ENCODE measurements at regions not wholly inside any gene's neighbourhood (a gene's known extent, or its start where the extent isn't known, plus 50 kb on each side); places are given as distances from the start of the nearest gene placed in this dataset.
A peak's percentile ranks its signal among the peaks of the same experiment; 100 is the strongest.

DNA sequence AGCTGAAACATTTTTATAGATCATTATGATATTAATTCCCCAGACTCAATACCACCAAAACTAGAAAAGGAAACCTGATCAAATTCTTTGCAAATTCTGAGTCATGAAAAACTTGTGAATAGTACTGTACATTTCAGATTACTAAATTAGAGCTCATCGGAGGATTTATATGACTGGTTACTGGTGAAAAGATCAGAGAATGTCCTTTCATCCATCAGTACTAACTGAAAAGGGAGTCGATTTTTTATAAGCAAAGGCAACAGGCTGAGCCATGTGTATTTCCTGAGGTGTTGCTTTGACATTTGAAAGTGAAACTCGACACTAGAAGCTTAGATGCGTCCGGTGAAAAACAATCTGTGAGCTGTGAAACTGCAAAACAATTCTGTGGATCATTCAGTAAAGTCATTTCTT, 155.7 kb downstream of the TNFSF18 start:
- DNase-seq = no peak

DNA sequence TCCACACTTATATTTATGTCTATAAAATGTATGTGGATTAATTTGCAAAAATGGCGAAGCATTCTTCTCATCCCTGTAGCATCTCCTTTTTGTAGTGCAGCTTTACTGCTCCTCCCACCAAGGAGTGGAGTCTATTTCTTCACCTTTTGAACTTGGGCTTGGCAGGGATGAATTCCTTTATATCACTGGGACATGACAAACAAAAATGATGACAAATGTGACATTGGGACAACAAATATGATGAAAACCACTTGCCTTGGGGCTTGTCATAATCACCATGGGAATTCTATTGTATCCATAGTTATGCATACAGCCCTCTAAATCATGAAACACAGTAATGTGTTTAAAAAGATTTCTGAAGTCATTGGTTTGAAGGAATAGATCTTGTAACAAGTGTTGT, 155.0 kb downstream of the TNFSF18 start:
- no peak for DNase-seq

DNA sequence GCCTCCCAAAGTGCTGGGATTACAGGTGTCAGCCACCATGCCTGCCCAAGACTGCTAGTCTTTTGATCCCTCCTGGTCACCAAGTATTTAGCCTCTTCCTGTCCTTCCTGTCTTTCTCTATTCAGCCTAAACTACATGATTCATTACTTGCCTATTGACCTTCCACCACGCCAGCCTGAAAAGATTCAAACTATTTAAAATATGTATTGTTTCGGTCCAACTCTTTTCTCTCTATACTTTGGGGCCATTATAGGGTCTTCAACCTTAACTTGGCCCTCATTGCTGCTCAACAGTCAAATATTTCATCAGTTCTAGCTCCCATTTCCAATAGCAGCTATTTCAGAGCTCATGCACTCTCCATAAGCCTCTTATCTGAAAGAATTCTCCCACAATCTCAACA, 153.0 kb downstream of the TNFSF18 start:
- DNase-seq = no peak

DNA sequence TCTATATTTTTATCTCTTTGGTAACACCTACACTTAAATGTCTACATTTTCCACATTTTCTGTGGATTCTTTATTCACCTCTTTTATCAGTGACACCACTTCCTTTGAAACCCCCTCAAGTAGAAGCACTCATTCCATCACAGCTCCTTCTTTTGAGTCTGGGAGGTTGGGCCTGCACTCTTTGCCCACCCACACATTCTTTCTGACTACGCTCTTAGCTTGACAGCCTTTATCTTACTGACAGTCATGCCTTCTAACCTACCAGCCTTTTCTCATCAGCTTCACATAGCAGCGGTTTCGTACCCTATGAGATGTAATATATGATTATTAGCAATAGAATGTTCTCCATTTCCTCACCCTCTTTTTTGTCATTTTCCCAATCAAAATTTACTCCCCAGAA, 151.9 kb downstream of the TNFSF18 start:
- DNase-seq = no peak

DNA sequence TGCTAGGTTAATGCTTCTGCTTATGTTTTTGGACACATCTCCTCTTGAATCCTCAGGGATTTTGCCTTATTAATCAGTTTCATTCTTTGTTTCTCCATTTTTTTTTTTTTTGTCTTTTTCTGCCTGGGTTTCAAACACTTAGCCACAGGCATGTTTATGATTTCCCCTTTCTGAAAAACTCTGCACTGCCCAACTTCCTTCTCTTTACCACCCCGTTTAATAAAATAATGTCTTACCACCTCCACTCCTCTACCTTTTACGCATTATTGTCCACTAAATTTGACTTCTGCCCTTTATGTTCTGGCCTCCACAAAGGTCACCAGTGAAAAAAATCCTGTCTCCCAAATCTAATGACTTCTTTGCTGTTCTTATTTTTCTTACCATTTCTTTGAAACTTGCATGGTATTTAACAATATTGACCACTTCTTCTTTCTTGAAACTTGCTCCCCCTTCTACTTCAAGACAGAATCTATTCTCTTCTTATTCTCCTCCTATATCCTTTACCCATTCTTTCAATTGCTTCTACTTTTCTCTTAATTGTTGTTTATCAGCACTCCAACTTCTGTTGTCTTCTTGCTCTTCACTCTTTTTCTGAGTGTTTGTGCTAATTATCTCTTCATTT, 150.3 kb downstream of the TNFSF18 start:
- DNase-seq = no peak

DNA sequence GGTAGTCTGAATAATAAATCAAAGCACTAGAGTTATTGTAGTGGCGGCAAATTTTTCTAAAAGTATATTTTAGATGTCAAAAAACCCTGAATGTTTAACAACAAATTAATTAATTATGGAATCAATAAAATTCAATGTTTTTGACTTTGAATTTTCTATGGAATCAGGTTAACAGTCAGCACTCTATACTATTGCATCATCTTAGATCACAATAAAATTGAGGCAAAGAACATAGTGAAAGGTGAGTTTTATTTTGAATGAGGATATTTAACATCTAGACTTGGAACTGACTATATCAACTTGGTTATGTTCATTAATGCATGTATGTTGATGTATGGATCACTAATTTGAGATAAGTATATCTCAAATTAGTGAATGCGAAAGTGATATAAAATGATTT, 148.5 kb downstream of the TNFSF18 start:
- no peak for DNase-seq

DNA sequence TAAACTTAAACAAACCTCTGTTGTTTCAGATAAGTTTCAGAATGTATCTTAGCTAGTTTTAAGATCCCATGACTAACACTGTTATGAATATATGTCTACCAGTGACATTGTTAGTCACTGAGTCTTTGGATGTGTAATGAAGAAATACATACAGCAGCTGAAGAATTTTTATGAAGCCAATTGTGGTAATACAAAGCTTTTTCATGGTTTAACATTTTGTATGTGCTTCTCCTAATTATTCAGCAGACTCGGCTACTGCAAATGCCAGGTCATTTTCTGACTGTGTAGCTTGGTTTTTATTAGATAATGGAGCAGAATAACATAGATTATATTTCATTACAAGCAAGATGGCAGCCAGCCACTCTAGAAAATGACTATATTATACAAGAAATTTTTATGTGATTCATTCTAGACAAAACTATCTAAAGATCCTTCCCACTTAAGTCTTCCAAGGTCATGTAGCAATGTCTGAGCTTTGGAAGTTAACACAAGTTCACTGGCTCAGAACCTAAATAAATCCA, 147.8 kb downstream of the TNFSF18 start:
- peak; percentile 41 for DNase-seq

DNA sequence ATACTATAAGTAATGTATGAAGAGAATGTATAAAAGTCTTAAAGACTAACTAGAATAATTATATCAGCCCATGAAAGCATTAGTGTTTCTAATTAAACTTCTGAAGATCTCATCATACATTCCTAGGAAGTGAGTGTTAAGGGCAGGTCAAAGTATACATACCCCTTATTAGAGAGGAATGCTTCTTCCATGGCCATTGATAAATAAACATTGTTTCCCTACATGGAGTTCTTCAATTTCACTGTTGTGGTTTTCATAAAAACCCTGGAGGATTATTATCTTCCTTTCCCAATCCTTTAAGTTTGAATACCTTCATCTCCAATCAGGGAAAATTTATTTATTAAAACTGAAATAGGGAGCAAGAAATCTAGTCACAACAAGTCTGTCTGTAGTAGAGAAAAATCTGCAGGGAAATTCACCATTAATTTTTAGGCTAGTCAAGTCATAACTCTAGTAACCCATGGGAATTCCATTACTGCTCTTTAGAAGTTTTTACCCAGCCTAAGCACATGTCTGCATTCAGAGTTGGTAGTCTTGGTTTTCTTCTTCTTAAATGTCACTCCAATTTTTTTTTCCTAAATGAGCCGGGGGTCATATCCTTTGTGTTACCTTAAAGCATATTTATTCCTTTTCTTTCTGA, 147.0 kb downstream of the TNFSF18 start:
- DNase-seq = peak; percentile 71

DNA sequence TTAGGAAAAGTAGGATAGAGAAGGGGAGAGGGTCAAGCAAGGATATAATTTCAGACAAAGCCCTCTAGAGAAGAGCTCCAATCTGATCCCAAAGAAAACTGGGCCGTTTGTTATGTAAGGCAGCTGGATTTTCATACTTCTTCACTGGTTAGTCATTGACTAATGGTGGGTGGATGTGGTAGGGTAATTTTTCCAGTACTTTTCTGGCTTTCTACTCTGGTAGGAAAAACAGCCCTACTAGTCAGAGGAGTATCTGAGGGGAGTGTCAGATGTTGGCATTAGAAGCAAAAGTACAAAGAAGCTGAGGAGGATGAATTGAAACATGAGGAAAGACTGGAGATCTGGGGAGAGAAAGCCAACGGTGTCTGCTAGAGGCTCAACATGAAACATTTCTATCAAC, 145.3 kb downstream of the TNFSF18 start:
- DNase-seq = peak; percentile 57

DNA sequence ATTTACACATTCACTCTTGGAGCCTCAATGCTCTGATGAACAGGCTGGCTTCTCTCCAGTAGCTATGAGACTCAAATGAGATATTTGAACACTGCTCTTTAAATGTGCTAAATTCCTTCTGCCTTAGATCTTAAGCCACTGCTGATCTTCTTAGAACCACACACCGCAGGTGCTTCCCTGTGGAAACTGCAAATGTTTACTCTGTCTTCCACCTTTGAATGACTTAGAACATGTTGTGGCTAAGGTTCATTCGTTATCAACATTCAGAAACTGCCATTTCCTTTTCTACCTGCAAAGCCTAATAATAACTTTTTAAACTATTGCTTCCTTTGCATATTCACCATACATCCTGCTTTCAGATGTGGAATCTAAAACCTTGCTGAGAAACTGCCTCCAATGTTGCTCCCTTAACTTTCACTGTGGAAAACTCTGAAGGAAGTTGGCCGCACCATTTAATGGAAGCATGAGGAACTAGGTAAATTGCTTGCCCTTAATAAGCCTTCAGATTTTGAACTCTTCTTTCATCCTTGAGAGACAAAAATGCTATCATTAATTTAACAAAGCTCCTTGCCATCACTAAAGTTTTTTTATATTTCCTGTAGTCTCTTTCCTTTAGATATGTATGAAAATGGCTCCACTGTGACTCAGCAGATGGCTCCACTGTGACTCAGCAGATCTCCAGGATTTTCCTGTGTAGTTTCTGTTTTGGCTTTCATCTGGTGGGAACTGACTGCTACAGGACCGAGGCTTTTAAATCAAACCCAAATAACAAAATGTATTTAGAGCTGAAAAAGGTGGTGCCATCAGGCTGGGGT, 143.8 kb downstream of the TNFSF18 start:
- peak; percentile 99 for DNase-seq

DNA sequence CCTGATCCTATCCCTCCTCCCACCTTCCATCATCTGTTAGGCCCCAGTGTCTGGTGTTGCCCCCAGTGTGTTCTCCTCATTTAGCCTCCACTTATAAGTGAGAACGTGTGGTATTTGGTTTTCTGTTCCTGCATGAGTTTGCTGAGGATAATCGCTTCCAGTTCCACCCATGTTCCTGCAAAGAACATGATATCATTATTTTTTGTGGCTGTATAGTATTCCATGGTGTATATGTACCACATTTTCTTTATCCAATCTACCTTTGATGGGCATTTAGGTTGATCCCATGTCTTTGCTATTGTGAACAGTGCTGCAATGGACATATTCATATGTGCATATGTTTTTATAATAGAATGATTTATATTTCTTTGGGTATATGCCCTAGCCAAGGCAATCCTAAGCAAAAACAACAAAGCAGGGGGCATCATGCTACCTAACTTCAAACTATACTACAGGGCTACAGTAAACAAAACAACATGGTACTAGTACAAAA, 142.9 kb downstream of the TNFSF18 start:
- DNase-seq = no peak

DNA sequence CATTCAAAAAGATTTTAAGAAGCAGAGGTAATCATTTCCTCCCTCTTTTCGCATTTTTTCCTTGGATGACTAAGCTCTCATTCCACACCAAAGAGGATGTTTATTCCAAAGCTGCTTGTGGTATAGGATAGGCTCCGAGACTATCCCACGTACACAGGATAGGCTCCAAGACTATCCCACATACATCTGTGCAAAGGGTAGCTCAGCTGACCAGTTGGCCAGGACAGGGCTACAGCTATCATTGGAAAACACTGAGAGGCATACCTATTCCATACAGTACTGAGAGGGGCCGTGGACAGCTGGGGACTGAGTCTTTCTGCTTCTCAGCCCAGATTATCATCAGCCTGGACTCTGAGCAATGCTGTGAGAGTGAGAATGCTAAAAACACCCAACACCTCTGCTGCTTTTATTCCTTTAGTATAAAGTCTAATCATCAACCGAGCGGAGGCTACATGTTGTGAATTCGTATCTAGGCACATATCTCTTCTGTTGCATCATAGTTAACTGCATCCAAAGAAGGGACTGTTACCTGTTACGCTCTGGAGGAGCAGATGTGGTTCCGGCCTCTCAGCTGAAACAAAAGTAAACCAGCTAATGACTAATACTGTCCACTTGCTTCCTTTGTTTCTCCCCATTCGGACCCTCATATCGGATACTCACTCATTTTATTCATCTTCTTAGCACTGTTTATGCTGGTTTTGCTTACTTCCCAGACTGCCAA, 141.0 kb downstream of the TNFSF18 start:
- DNase-seq = peak; percentile 93

DNA sequence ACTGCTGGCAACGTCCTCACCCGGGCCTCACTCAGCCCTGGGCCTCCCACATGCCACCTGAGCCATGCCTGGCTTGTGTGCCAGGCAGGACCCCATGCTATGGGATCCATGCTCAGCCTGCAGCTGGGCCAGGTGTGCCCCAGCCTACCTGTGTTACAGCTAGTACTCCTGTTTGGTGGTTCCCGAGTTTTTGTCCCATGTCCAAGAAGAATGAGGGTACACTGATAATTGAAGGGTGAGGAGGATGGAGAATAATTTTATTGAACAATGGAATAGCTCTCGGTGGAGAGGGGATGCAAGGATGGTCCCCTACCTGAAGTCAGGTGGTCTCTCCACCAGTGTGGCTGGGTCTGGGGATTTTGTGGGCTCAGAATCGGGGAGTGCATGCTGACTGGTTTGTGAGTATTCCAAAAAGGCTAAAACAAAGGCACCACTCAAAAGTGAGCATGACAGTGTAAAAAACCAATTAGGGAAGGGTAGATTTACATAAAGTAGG, 137.9 kb downstream of the TNFSF18 start:
- DNase-seq = no peak

DNA sequence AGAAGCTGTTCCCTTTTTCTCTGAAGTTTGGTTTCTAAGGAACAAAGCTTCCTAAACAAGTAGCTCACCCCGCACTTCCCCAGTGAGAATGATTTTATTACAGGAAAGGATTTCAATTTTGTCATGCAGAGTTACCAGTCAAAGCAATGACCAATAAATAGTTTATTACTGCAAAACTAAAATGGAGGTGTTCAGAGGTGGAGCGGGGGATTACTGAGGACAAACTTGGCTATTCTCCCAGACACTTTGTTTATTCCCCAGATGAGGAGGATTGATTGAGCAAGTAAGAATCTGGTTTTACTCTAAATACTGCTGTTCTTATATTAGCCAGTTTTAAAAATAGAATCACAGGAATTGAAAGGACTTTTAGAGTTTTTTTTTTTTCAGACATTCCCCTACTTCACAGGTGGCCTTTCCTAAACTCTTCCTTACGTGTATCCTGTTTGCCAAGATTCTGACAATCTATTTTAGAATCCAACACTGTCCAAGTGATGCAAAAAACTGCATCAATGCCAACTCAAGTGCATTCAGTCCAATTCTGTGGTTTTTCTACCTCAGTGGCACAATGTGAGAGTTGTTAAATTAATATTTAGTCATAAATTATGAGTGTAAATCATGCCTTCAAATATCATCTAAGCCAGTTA, 136.1 kb downstream of the TNFSF18 start:
- DNase-seq = no peak

DNA sequence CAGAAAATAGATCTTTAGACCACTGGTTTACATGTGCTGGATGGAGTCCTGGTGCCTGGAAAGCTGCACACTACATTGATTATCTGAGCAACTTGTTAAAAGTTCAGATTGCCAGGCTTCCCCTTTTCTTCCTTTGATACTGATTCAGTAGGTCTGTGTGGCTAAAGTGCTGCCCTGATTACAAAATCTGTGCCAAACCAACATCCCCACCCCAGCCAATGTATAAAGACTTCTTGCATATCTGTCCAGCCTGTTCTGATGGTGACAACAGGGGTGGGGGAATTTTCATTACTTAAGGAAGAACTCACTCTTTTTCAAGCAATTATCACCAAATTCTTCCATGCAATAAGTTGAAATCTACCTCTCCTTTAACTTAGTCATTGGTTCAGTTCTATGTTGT, 135.5 kb downstream of the TNFSF18 start:
- DNase-seq = no peak

DNA sequence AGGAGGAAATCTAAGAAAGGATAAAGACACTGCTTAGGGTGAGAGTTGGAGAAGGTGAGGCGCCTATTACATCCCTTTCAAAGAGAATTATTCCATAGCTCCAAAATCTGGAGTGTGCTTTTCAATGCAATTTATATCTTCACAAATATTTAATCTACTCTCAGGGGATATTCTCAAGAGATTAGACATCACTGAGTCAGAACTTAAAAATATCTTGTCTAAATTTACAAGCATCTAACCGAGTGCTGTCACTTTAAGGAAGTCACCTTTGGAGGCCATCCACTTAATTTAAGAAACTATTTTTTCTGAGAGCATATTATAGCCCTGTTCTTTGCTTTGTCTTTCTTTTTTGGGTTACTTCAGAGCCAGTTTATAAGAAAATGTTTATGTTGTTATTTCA, 134.6 kb downstream of the TNFSF18 start:
- DNase-seq = no peak

DNA sequence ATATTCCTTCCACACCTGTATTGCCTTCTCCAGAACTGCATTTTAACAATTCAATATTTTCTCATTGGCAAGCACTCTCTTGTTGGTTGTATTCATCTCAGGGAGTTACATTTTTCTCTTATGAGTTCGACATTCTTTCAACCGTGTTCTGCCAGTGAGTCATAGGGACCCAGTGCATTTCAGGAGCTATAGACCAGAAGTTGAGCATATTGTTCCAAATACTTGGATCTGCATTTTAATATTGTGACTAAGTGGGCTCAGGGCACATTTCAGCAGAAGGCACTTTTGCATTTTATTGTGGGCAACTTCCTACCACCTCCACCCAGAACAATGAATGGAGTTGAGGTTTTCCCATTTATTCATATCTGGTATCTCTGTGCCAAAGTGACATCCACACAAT, 132.8 kb downstream of the TNFSF18 start:
- peak; percentile 95 for DNase-seq

DNA sequence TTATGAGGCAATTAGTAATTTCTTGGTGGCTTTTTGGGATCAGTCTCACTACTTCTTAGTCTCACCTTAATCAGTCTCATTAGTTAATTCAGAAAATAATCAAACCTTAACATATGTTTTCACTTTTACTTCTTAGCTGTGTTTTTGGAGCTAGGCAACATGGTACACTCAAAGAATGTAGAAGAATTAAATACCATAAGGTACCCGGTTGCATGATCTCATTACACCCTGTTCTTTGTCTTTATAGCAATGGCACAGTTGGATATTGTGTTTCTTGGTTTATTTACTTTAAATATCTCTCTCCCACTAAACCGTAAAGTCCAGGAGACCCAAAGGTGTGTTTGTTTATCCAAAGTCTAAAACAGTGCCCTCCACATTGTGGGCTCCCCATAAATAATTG, 132.3 kb downstream of the TNFSF18 start:
- DNase-seq = no peak

DNA sequence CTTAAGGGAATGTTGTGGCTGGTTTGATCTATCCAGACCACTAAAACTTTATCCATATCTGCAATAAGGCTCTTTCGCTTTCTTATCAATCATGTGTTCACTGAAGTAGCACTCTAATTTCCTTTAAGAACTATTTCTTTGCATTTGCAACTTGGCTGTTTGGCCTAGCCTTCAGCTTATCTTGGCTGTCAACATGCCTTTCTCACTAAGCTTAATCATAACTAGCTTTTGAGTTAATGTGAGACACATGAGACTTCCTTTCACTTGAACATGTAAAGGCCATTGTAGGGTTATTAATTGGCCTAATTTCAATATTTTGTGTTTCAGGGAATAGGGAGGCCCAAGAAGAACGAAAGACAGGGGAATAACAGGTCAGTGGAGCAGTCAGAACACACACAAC, 124.7 kb downstream of the TNFSF18 start:
- no peak for DNase-seq

DNA sequence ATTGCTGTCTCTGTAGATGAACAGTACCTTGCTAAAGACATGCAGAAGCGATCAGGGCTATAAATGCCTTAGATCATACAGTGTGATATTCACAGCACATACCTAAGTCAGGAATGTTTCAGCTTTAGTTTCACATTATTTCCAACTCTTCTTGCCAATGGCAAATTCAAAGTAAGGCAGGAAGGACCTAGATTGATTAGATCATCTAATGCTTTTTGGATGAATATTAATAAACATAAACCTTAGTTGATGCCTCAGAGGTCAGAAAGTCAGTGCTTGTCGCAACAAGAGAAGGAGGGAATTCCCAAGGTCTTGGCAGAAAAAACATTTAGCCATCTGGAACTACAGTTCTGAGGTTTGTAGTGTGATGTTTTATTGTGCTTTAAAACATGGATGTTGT, 122.3 kb downstream of the TNFSF18 start:
- peak; percentile 58 for DNase-seq

DNA sequence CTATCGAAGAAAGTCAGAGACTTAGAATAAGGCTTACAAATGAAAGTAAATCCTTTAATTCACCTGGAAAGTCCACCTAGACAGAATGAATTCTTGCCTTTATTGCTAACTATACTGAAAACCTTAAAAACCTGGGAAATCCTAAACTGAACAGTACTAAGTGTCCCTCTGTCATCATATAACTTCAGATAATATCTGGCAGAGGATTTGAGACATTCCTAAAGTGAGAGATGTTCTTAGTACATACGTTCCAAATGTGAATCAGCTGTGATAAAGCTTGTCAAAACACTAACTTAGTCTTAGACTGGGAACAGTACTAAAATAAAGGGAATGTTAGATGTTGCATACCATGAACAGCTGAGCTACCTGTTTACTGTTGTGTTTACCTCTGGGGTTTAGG, 121.7 kb downstream of the TNFSF18 start:
- DNase-seq = no peak

DNA sequence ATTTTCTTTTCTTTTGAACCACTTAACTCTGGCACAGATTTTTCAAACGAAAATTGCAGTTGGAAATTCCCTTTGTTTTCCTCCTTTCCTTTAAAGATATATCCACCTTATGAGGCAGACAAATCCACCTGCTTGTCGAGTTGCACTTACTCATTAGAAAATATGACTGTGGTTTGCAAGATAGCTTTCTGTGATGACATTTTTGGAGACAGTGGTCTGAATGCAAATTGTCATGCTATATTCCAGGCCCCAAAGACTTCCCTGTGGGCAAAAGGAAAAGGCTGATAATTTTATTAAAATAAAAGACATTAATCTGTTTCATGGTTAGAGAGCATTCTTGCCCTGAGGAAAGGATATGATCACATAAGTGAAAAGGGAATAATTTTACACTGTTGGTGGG, 120.6 kb downstream of the TNFSF18 start:
- DNase-seq = no peak

Data from kidney glomerular epithelial cell (primary cell).